ENCODE measurements at regions not wholly inside any gene's neighbourhood (a gene's known extent, or its start where the extent isn't known, plus 50 kb on each side); places are given as distances from the start of the nearest gene placed in this dataset.

GRCh38 chr12:93080994-93081809, 152.1 kb upstream of the EEA1 start:
- Histone ChIP-seq H3K4me2 (no peak overlapping the region), H4K20me1 (ENCODE audit: insufficient read depth, poor library complexity, severe bottlenecking) (no peaks in the 10 kb centered on the region)
- 73% methylated on average over 10 of the region's 10 CpGs for WGBS (ENCODE audit: low lambda C conversion rate, missing lambda C conversion rate)

GRCh38 chr12:93081810-93082165, 152.7 kb upstream of the EEA1 start:
- Histone ChIP-seq H3K9me2 (replicated peaks; ENCODE audit: insufficient read depth) (no peaks in the 10 kb centered on the region), H3K4me3 (no peak overlapping the region), H3K36me3 (replicated peaks; ENCODE audit: insufficient read depth, low read depth) (no peaks in the 10 kb centered on the region), H3K4me1 (ENCODE audit: insufficient read depth) (no peaks in the 10 kb centered on the region), H3K4me2 (no peak overlapping the region), H4K20me1 (ENCODE audit: insufficient read depth, poor library complexity, severe bottlenecking) (no peaks in the 10 kb centered on the region), H3K27ac (no peak overlapping the region), H3K79me2 (no peaks in the 10 kb centered on the region), H3K9me3 (ENCODE audit: low read depth) (peaks cover 4% of the 10 kb centered on the region), H3K27me3 (no peaks in the 10 kb centered on the region), H2AFZ (no peak overlapping the region)
- DNase-seq (ENCODE audit: low spot score): no peak
- 75% methylated on average over 4 of the region's 4 CpGs for WGBS (ENCODE audit: low lambda C conversion rate, missing lambda C conversion rate)
- TF ChIP-seq EZH2 (IDR thresholded peaks at IDR 0.05; ENCODE audit: borderline replicate concordance) (no peak), CTCF (IDR thresholded peaks at IDR 0.05; ENCODE audit: poor library complexity) (no peak), EZH2phosphoT487 (IDR thresholded peaks at IDR 0.05; ENCODE audit: low read depth, severe bottlenecking, unreplicated experiment) (no peak)

More at GRCh38 chr12:93080994-93081809, 152.1 kb upstream of the EEA1 start:
- peaks cover under 1% of the 10 kb centered on the region for H3K9me3 ChIP-seq (ENCODE audit: low read depth)
- peak overlapping the region; percentile 52 for H3K27ac ChIP-seq
- H3K4me3 ChIP-seq: no peak overlapping the region
- H3K9me2 ChIP-seq (replicated peaks; ENCODE audit: insufficient read depth): no peaks in the 10 kb centered on the region
- peak overlapping the region; percentile 32 for H2AFZ ChIP-seq
- no peaks in the 10 kb centered on the region for H3K36me3 ChIP-seq (replicated peaks; ENCODE audit: insufficient read depth, low read depth)
- H3K79me2 ChIP-seq: no peaks in the 10 kb centered on the region
- H3K27me3 ChIP-seq: no peaks in the 10 kb centered on the region
- no peak for DNase-seq (ENCODE audit: low spot score)
- TF ChIP-seq EZH2phosphoT487 (IDR thresholded peaks at IDR 0.05; ENCODE audit: low read depth, severe bottlenecking, unreplicated experiment) (no peak), EZH2 (IDR thresholded peaks at IDR 0.05; ENCODE audit: borderline replicate concordance) (no peak), CTCF (IDR thresholded peaks at IDR 0.05; ENCODE audit: poor library complexity) (no peak)
- H3K4me1 ChIP-seq (ENCODE audit: insufficient read depth): no peaks in the 10 kb centered on the region

- no peaks in the 10 kb centered on the region for H4K20me1 ChIP-seq (ENCODE audit: insufficient read depth, poor library complexity, severe bottlenecking)
- H3K27ac ChIP-seq: peak overlapping the region; percentile 85
- peaks cover 4% of the 10 kb centered on the region for H3K9me3 ChIP-seq (ENCODE audit: low read depth)
- H3K4me2 ChIP-seq: no peak overlapping the region
- H3K4me3 ChIP-seq: no peak overlapping the region
- no peaks in the 10 kb centered on the region for H3K79me2 ChIP-seq
- 88% methylated on average over 4 of the region's 4 CpGs for WGBS (ENCODE audit: low lambda C conversion rate, missing lambda C conversion rate)
- no peaks in the 10 kb centered on the region for H3K9me2 ChIP-seq (replicated peaks; ENCODE audit: insufficient read depth)
- H3K36me3 ChIP-seq (replicated peaks; ENCODE audit: insufficient read depth, low read depth): no peaks in the 10 kb centered on the region
- DNase-seq (ENCODE audit: low spot score): no peak
- no peaks in the 10 kb centered on the region for H3K27me3 ChIP-seq
- no peak overlapping the region for H2AFZ ChIP-seq
- peaks cover 16% of the 10 kb centered on the region for H3K4me1 ChIP-seq (ENCODE audit: insufficient read depth)
- TF ChIP-seq EZH2 (IDR thresholded peaks at IDR 0.05; ENCODE audit: borderline replicate concordance) (no peak), EZH2phosphoT487 (IDR thresholded peaks at IDR 0.05; ENCODE audit: low read depth, severe bottlenecking, unreplicated experiment) (no peak), CTCF (IDR thresholded peaks at IDR 0.05; ENCODE audit: poor library complexity) (no peak)
These were observed 156.5 kb upstream of the EEA1 start for GRCh38 chr12:93085383-93086287.
